Brain microvascular endothelial cell (primary cell): ENCODE measurements at regions not wholly inside any gene's neighbourhood (a gene's known extent, or its start where the extent isn't known, plus 50 kb on each side); places are given as distances from the start of the nearest gene placed in this dataset.

Experiments used
- DNase-seq: peaks from one replicate; pipeline ENCODE4 v3.0.0-alpha.2; 2020
- H3K27ac ChIP-seq: fragments of 250-450 bp; sonication (Bioruptor Pico); 2 replicates; pipeline ENCODE4 v1.5.1; 2020; ENCODE audit warnings: mild to moderate bottlenecking, moderate library complexity
- H3K27me3 ChIP-seq: fragments of 250-450 bp; sonication (Bioruptor Pico); replicated peaks from 2 replicates; pipeline ENCODE4 v1.5.1; 2020; ENCODE audit warnings: mild to moderate bottlenecking
- H3K36me3 ChIP-seq: fragments of 250-450 bp; sonication (Bioruptor Pico); replicated peaks from 2 replicates; pipeline ENCODE4 v1.5.1; 2020; ENCODE audit warnings: mild to moderate bottlenecking
- H3K4me3 ChIP-seq: 2 replicates; pipeline ENCODE4 v1.5.1; 2011; ENCODE audit warnings: low read depth, mild to moderate bottlenecking, control low read depth, low read length, moderate library complexity
- in situ Hi-C: cut with HindIII; loops from 2 replicates; pipeline ENCODE4 v1.10.0; 2017; ENCODE audit warnings: low sequenced_read_pairs, low pct_ligation_motif_present
- TF ChIP-seq, protein P1 (sequence below): IDR thresholded peaks from 2 replicates; pipeline ENCODE4 v1.5.1; 2011; ENCODE audit warnings: low read depth, mild to moderate bottlenecking, moderate library complexity, low read length, control low read depth, inconsistent platforms; ENCODE audit errors: missing control alignments

DNA sequence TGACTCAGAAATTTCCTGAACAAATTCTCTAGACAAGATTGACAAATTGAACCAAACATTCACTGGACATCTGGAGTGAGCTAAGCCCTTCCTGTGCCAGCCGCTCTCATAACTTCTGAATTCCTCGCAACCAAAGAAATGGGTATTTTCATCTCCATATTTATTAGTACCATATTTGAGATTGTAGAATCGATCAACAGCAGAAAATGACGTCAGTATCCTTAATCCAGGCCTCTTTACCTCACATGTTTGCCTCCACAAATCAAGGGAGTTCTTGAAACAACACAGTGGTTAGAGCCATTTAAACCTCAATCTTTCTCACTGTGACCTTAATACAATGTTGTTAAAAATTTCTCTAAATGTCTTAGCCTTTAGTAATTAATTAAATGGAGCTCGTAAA is 735.6 kb upstream of the SORCS1 start:
- no peaks in the 10 kb centered on the region for H3K27me3 ChIP-seq
- in situ Hi-C loops, result no loop called here
- DNase-seq, result no peak
- no peak overlapping the region for H3K27ac ChIP-seq
- TF ChIP-seq, protein P1, sequence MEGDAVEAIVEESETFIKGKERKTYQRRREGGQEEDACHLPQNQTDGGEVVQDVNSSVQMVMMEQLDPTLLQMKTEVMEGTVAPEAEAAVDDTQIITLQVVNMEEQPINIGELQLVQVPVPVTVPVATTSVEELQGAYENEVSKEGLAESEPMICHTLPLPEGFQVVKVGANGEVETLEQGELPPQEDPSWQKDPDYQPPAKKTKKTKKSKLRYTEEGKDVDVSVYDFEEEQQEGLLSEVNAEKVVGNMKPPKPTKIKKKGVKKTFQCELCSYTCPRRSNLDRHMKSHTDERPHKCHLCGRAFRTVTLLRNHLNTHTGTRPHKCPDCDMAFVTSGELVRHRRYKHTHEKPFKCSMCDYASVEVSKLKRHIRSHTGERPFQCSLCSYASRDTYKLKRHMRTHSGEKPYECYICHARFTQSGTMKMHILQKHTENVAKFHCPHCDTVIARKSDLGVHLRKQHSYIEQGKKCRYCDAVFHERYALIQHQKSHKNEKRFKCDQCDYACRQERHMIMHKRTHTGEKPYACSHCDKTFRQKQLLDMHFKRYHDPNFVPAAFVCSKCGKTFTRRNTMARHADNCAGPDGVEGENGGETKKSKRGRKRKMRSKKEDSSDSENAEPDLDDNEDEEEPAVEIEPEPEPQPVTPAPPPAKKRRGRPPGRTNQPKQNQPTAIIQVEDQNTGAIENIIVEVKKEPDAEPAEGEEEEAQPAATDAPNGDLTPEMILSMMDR, result no peak
- no peak overlapping the region for H3K4me3 ChIP-seq
- no peaks in the 10 kb centered on the region for H3K36me3 ChIP-seq

DNA sequence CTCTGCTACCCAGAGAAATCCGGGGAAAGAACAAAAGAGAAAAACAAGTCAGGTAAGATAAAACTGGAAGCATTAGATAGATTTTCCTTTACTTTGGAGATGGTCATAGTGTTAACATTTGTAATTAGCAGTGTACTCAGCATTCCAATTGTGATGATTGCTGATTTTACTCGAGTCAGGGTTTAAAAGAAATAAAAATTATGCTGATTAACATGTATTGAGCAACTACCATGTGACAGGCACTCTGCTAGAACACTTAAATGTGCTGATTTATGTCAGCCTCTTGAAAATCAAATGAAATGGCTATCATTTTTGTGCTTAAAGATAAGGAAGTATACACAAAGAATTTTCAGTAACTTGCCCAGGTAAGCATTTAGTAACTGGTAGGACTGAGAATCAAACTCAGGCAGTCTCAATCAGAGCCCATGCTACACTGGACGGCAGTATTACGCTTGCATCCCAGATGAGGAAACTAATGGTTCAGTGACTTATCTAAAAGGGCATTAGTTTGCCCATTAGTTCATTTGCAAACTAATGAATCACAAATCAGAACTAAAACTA is 735.1 kb upstream of the SORCS1 start:
- DNase-seq, result no peak
- TF ChIP-seq, protein P1, result no peak
- in situ Hi-C loops, result no loop called here
- H3K4me3 ChIP-seq, result no peak overlapping the region
- no peaks in the 10 kb centered on the region for H3K27me3 ChIP-seq
- no peak overlapping the region for H3K27ac ChIP-seq
- H3K36me3 ChIP-seq, result no peaks in the 10 kb centered on the region

DNA sequence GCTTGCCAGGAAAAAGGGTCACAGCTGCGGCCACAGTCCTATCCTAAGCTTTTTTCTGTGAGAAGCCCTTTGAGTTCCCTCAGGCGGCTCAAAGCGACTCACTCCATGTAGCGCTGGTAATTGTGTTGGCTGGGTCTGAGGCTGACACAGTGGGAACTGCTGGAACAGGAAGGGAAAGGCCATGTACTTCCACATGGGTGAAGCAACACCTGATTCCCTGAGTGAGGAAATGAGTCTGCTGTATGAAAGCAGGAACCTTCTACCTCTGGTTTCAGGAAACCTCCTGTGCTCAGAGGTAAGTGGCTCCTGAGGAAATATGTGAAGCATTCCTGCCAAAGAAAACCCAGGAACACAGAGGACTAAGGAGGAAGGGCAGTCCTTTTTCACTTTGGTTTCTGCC is 734.6 kb upstream of the SORCS1 start:
- Histone ChIP-seq H3K4me3 (no peak overlapping the region), H3K27me3 (no peaks in the 10 kb centered on the region), H3K36me3 (no peaks in the 10 kb centered on the region), H3K27ac (no peak overlapping the region)
- in situ Hi-C loops, result no loop called here
- DNase-seq, result no peak
- TF ChIP-seq, protein P1, result no peak

DNA sequence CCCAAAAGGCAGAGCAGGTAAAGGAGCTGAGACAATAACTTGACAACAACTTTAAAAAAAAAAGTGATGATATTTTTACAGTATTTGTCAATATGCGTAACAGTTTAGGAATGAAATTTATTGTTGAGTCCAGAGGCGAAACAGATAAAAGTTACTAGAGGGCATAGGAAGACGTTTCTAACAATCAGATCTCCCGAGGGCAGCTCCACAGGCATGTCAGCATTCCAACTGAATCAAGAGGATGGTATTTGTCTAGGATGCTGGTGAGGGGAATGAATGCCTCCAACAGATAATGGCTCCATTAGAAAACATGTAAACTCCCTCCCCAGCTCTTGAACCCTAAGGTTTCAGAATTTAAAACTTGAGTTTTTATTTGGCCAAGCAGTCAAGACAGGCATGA is 733.9 kb upstream of the SORCS1 start:
- no peak for DNase-seq
- TF ChIP-seq, protein P1, result no peak
- Histone ChIP-seq H3K36me3 (no peaks in the 10 kb centered on the region), H3K4me3 (no peak overlapping the region), H3K27me3 (no peaks in the 10 kb centered on the region), H3K27ac (no peak overlapping the region)
- in situ Hi-C loops, result no loop called here

DNA sequence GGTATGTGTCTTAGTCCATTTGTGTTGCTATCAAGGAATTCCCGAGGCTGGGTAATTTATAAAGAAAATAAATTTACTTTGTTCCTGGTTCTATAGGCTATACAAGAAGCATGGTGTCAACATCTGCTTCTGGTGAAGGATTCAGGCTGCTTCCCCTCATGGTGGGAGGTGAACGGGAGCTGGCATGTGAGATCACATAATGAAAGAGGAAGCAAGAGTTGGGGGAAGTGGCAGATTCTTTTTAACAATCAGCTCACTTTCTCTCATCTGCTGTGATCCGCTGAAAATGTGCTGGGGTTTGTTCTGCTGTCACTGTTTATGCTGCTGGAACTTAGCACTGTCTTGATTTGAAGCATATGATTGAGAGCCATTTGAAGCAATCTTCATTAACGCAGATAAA is 730.0 kb upstream of the SORCS1 start:
- H3K27me3 ChIP-seq, result no peaks in the 10 kb centered on the region
- no peaks in the 10 kb centered on the region for H3K36me3 ChIP-seq
- DNase-seq, result no peak
- no peak overlapping the region for H3K4me3 ChIP-seq
- in situ Hi-C loops, result no loop called here
- no peak overlapping the region for H3K27ac ChIP-seq
- TF ChIP-seq, protein P1, result no peak

DNA sequence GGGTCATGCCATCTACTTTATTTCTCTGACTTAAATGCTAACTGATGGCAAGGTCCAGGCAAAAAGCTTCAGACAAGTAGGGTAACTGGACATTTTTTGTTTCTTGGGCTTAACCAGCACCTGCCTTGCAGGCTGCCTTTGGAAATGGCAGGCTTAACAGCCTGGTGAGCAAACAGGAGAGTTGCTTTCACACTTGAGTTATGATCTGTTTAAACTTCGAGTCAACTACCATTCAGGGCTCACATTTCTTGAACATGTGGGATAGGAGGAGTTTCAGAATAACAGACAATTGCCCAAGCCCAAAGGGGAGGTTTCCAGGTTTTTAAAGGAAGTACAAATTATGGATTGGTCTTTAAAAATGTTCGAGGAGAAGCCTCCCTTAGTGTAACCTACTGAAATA is 724.6 kb upstream of the SORCS1 start:
- H3K4me3 ChIP-seq, result no peak overlapping the region
- no peaks in the 10 kb centered on the region for H3K27me3 ChIP-seq
- DNase-seq, result no peak
- no peaks in the 10 kb centered on the region for H3K36me3 ChIP-seq
- no peak overlapping the region for H3K27ac ChIP-seq
- in situ Hi-C loops, result no loop called here
- TF ChIP-seq, protein P1, result no peak
